HEK293 (cell line): ENCODE measurements at regions not wholly inside any gene's neighbourhood (a gene's known extent, or its start where the extent isn't known, plus 50 kb on each side); places are given as distances from the start of the nearest gene placed in this dataset.

Experiments used
- CTCF ChIA-PET: fragments of 350-600 bp; formaldehyde crosslinking; extraction: SDS; loops from one replicate; lab custom pipeline; 2021; ENCODE audit warnings: antibody characterized with exemption; lab: Yijun Ruan, JAX
- POLR2A ChIA-PET: fragments of 300-600 bp; formaldehyde crosslinking; extraction: SDS; loops from one replicate; lab custom pipeline; 2020; ENCODE audit warnings: antibody characterized with exemption, inconsistent platforms; lab: Yijun Ruan, JAX
- H3K27ac ChIP-seq: fragments of 200-500 bp; sonication (Bioruptor generic); 2 replicates; pipeline ENCODE4 v1.5.1; 2014; ENCODE audit warnings: low read depth, low read length, control low read depth, inconsistent platforms; ENCODE audit errors: extremely low read depth
- H3K36me3 ChIP-seq, 2 experiments: fragments of 200-500 bp in 1 of 2; sonication (Bioruptor generic) in 1 of 2; 1 replicate in 1 of 2; 2 replicates in 1 of 2; pipeline ENCODE4 v1.5.1; 2014 to 2017; ENCODE audit warnings: inconsistent platforms in 2 of 2, low read length in 2 of 2; ENCODE audit not compliant: control insufficient read depth in 2 of 2, insufficient read depth in 1 of 2
- H3K4me1 ChIP-seq: fragments of 200-500 bp; sonication (Bioruptor generic); 2 replicates; pipeline ENCODE4 v1.5.1; 2014; ENCODE audit warnings: mild to moderate bottlenecking, low read length, inconsistent platforms; ENCODE audit not compliant: control insufficient read depth, insufficient read depth
- H3K4me3 ChIP-seq: 2 replicates; pipeline ENCODE4 v1.5.1; 2011; ENCODE audit warnings: low read depth, mild to moderate bottlenecking, control low read depth, low read length, moderate library complexity
- H3K9me3 ChIP-seq: fragments of 200-500 bp; sonication (Bioruptor generic); 2 replicates; pipeline ENCODE4 v1.5.1; 2014; ENCODE audit warnings: low read depth, low read length, inconsistent platforms; ENCODE audit not compliant: control insufficient read depth, insufficient read depth
- IKZF3 ChIP-seq: fragments of 450-650 bp; IDR thresholded peaks from 2 replicates; pipeline ENCODE4 v1.5.0; 2018; ENCODE audit warnings: missing biosample characterization, mild to moderate bottlenecking, missing genetic modification characterization, moderate library complexity
- PBX3 ChIP-seq: sonication (generic); formaldehyde crosslinking; IDR thresholded peaks from 2 replicates; pipeline ENCODE4 v1.8.1; 2022; ENCODE audit warnings: mild to moderate bottlenecking, moderate library complexity, missing genetic modification reagents
- PRDM1 ChIP-seq: fragments of 450-650 bp; formaldehyde crosslinking; IDR thresholded peaks from 2 replicates; pipeline ENCODE4; 2016; ENCODE audit warnings: missing biosample characterization, missing genetic modification characterization
- PRDM10 ChIP-seq: fragments of 450-650 bp; formaldehyde crosslinking; IDR thresholded peaks from 2 replicates; pipeline ENCODE4 v1.5.1; 2016; ENCODE audit warnings: missing biosample characterization, missing genetic modification characterization
- PRDM6 ChIP-seq: fragments of 450-650 bp; formaldehyde crosslinking; IDR thresholded peaks from 2 replicates; pipeline ENCODE4 v1.5.1; 2017; ENCODE audit warnings: missing biosample characterization, missing genetic modification characterization
- ZBTB20 ChIP-seq: fragments of 450-650 bp; formaldehyde crosslinking; IDR thresholded peaks from 2 replicates; pipeline ENCODE4 v1.5.1; 2016; ENCODE audit warnings: missing biosample characterization, missing genetic modification characterization
- ZBTB21 ChIP-seq: fragments of 450-650 bp; formaldehyde crosslinking; IDR thresholded peaks from 2 replicates; pipeline ENCODE4 v1.5.1; 2017; ENCODE audit warnings: missing biosample characterization, missing genetic modification characterization
- ZFHX2 ChIP-seq: fragments of 450-650 bp; formaldehyde crosslinking; conservative IDR thresholded peaks from 2 replicates; pipeline ENCODE4 v1.5.1; 2016; ENCODE audit warnings: missing biosample characterization, missing genetic modification characterization
- ZNF10 ChIP-seq: fragments of 450-650 bp; formaldehyde crosslinking; IDR thresholded peaks from 2 replicates; pipeline ENCODE4 v1.5.1; 2017; ENCODE audit warnings: missing biosample characterization, missing genetic modification characterization
- ZNF280D ChIP-seq: fragments of 450-650 bp; formaldehyde crosslinking; IDR thresholded peaks from 2 replicates; pipeline ENCODE4 v1.5.1; 2016; ENCODE audit warnings: missing biosample characterization, missing genetic modification characterization
- ZNF292 ChIP-seq: fragments of 450-650 bp; formaldehyde crosslinking; IDR thresholded peaks from 2 replicates; pipeline ENCODE4 v1.5.1; 2016; ENCODE audit warnings: low read depth, missing biosample characterization, missing genetic modification characterization, borderline replicate concordance
- ZNF324 ChIP-seq: fragments of 450-650 bp; formaldehyde crosslinking; IDR thresholded peaks from 2 replicates; pipeline ENCODE4 v1.5.1; 2016; ENCODE audit warnings: missing biosample characterization, missing genetic modification characterization
- ZNF366 ChIP-seq: fragments of 450-650 bp; formaldehyde crosslinking; conservative IDR thresholded peaks from 2 replicates; pipeline ENCODE4 v1.5.1; 2016; ENCODE audit warnings: missing biosample characterization, missing genetic modification characterization
- ZNF426 ChIP-seq: fragments of 450-650 bp; formaldehyde crosslinking; IDR thresholded peaks from 2 replicates; pipeline ENCODE4 v1.5.1; 2017; ENCODE audit warnings: missing biosample characterization, missing genetic modification characterization, mild to moderate bottlenecking, inconsistent platforms, moderate library complexity
- ZNF529 ChIP-seq: fragments of 450-650 bp; formaldehyde crosslinking; IDR thresholded peaks from 2 replicates; pipeline ENCODE4 v1.5.1; 2017; ENCODE audit warnings: missing genetic modification characterization, missing biosample characterization; ENCODE audit not compliant: insufficient replicate concordance
- ZNF621 ChIP-seq: fragments of 450-650 bp; formaldehyde crosslinking; IDR thresholded peaks from 2 replicates; pipeline ENCODE4 v1.5.1; 2017; ENCODE audit warnings: missing biosample characterization, missing genetic modification characterization
- ZNF629 ChIP-seq: fragments of 450-650 bp; formaldehyde crosslinking; IDR thresholded peaks from 2 replicates; pipeline ENCODE4 v1.5.1; 2017; ENCODE audit warnings: missing biosample characterization, missing genetic modification characterization
- ZNF654 ChIP-seq: fragments of 450-650 bp; formaldehyde crosslinking; IDR thresholded peaks from 2 replicates; pipeline ENCODE4 v1.5.1; 2016; ENCODE audit warnings: low read depth, missing biosample characterization, missing genetic modification characterization
- ZNF76 ChIP-seq: fragments of 450-650 bp; formaldehyde crosslinking; IDR thresholded peaks from 2 replicates; pipeline ENCODE4; 2016; ENCODE audit warnings: low read depth, missing biosample characterization, missing genetic modification characterization, borderline replicate concordance
- ZNF792 ChIP-seq: fragments of 450-650 bp; formaldehyde crosslinking; IDR thresholded peaks from 2 replicates; pipeline ENCODE4 v1.5.1; 2016; ENCODE audit warnings: missing biosample characterization, missing genetic modification characterization
- ZSCAN4 ChIP-seq: fragments of 450-650 bp; formaldehyde crosslinking; IDR thresholded peaks from 2 replicates; pipeline ENCODE4 v1.5.1; 2017; ENCODE audit warnings: missing biosample characterization, missing genetic modification characterization

- no peak for TF ChIP-seq ZNF292 (tag by site-specific recombination)
- TF ChIP-seq ZNF366 (tag by site-specific recombination) = no peak
- no peak for TF ChIP-seq PRDM6 (tag by site-specific recombination)
- no peak for TF ChIP-seq ZNF76 (tag by site-specific recombination)
- TF ChIP-seq ZFHX2 (tag by site-specific recombination) = no peak
- no peak for TF ChIP-seq ZNF621 (tag by site-specific recombination)
These were observed 206.4 kb upstream of the IL12B start (continued) for GRCh38 chr5:159536646-159537045.

- CTCF ChIA-PET = interaction anchor here (1.4 kb wide), 1 partner anchor 15 kb away, joined by 6 read pairs; no protein-coding TSS in a partner anchor
- TF ChIP-seq ZNF792 (no peak), PBX3 (CRISPR knock-in tag) (no peak), ZNF654 (tag by site-specific recombination) (no peak), PRDM10 (tag by site-specific recombination) (no peak)
- POLR2A ChIA-PET = no interaction called here
These were observed 209.4 kb upstream of the IL12B start for GRCh38 chr5:159539678-159540077.

GRCh38 chr5:159543326-159543725, 213.0 kb upstream of the IL12B start:
- H3K4me1 ChIP-seq = no peaks in the 10 kb centered on the region
- no peak overlapping the region for H3K27ac ChIP-seq
- H3K9me3 ChIP-seq = no peaks in the 10 kb centered on the region
- H3K36me3 ChIP-seq = no peaks in the 10 kb centered on the region
- CTCF ChIA-PET = interaction anchor here (0.7 kb wide), 1 partner anchor 10 kb away, joined by 3 read pairs; no protein-coding TSS in a partner anchor
- POLR2A ChIA-PET = no interaction called here
- no peak overlapping the region for H3K4me3 ChIP-seq
- TF ChIP-seq PRDM1 (no peak), PRDM6 (tag by site-specific recombination) (no peak), ZNF280D (tag by site-specific recombination) (no peak), ZNF324 (no peak), ZBTB20 (tag by site-specific recombination) (no peak), ZNF529 (tag by site-specific recombination) (no peak), ZNF426 (tag by site-specific recombination) (no peak), ZBTB21 (tag by site-specific recombination) (no peak), ZSCAN4 (tag by site-specific recombination) (no peak), IKZF3 (no peak), ZNF629 (no peak), ZNF10 (tag by site-specific recombination) (no peak)

More at GRCh38 chr5:159539678-159540077, 209.4 kb upstream of the IL12B start:
- Histone ChIP-seq H3K4me3 (no peak overlapping the region), H3K4me1 (no peaks in the 10 kb centered on the region), H3K9me3 (no peaks in the 10 kb centered on the region), H3K36me3 (no peaks in the 10 kb centered on the region), H3K27ac (no peak overlapping the region)
